NCI-H2196 treated with DMSO at 0.1 percent for 48 hours (cell line): ENCODE measurements at regions not wholly inside any gene's neighbourhood (a gene's known extent, or its start where the extent isn't known, plus 50 kb on each side); places are given as distances from the start of the nearest gene placed in this dataset.
"Not testable (repeated sequence)": the region's sequence is repeated elsewhere in the genome, so short reads cannot be mapped to it uniquely, and the experiment has no call there.

Experiments used
- DNase-seq: peaks from one replicate; lab custom pipeline; 2025; ENCODE audit not compliant: unreplicated experiment; lab: John Stamatoyannopoulos, UW

- not testable (repeated sequence) for DNase-seq
Observed at GRCh38 chr5:92132294-92132908, 749.3 kb upstream of the ARRDC3 start.

GRCh38 chr5:92126182-92126581 lies 743.1 kb upstream of the ARRDC3 start:
- no peak for DNase-seq

- no peak for DNase-seq
Observed at GRCh38 chr5:92119110-92119509, 736.0 kb upstream of the ARRDC3 start.

- DNase-seq, result no peak
Observed at GRCh38 chr5:92106808-92107207, 723.7 kb upstream of the ARRDC3 start.

- DNase-seq, result no peak
Observed at GRCh38 chr5:92104126-92104525, 721.0 kb upstream of the ARRDC3 start.

- no peak for DNase-seq
Observed at GRCh38 chr5:92102313-92102712, 719.2 kb upstream of the ARRDC3 start.

- no peak for DNase-seq
Observed at GRCh38 chr5:92092239-92092638, 709.1 kb upstream of the ARRDC3 start.

GRCh38 chr5:92086059-92086811 lies 703.1 kb upstream of the ARRDC3 start:
- DNase-seq, result no peak

GRCh38 chr5:92081958-92082712 lies 699.0 kb upstream of the ARRDC3 start:
- DNase-seq, result no peak

- no peak for DNase-seq
Observed at GRCh38 chr5:92070786-92071185, 687.7 kb upstream of the ARRDC3 start.

GRCh38 chr5:92064993-92065392 lies 681.9 kb upstream of the ARRDC3 start:
- no peak for DNase-seq

GRCh38 chr5:92051741-92052140 lies 668.6 kb upstream of the ARRDC3 start:
- DNase-seq, result no peak

GRCh38 chr5:92050970-92051369 lies 667.9 kb upstream of the ARRDC3 start:
- DNase-seq, result no peak

- no peak for DNase-seq
Observed at GRCh38 chr5:92041911-92042660, 659.0 kb upstream of the ARRDC3 start.

GRCh38 chr5:92041206-92041605 lies 658.1 kb upstream of the ARRDC3 start:
- DNase-seq, result no peak

- DNase-seq, result not testable (repeated sequence)
Observed at GRCh38 chr5:92029792-92030191, 646.7 kb upstream of the ARRDC3 start.

- no peak for DNase-seq
Observed at GRCh38 chr5:92023555-92023954, 640.4 kb upstream of the ARRDC3 start.

- DNase-seq, result no peak
Observed at GRCh38 chr5:92023141-92023471, 640.0 kb upstream of the ARRDC3 start.

GRCh38 chr5:92022415-92023140 lies 639.5 kb upstream of the ARRDC3 start:
- DNase-seq, result no peak

- DNase-seq, result no peak
Observed at GRCh38 chr5:92019376-92019990, 636.4 kb upstream of the ARRDC3 start.
